GM18517 (cell line): ENCODE measurements at regions not wholly inside any gene's neighbourhood (a gene's known extent, or its start where the extent isn't known, plus 50 kb on each side); places are given as distances from the start of the nearest gene placed in this dataset.

ENCODE experiments used
- ATAC-seq: cut with Tn5 transposase; IDR thresholded peaks from one replicate; pipeline ENCODE4 v1.9.1; 2021; ENCODE audit warnings: mild to moderate bottlenecking, moderate library complexity; ENCODE audit not compliant: unreplicated experiment

DNA sequence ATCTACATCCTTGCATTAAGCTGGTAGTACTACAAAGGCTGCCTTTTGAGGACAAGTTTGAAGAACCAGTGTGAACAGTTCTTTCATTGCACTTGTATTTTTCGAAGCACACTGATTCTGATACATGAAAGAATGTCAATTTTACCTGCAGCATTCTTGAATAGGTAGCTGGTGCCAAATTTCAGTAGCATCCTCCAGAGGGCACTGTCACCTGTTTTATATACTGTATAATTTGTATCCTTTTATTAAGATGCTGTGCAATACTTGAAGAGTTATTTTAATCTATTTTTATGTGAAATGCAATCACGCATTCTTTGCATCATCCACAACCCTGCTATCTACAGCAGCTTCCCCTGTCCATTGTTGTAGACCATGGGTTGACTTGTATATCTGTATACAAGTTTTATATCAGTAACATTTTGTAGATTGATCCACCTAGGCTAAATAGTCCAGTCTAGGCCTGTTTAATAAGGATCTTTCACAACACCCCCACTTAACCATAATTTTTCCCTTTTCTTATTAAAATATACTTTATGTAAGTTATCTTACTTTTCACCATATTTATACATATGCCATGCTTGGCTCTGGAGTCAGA is 325.7 kb downstream of the PCDH7 start:
- ATAC-seq = no peak

DNA sequence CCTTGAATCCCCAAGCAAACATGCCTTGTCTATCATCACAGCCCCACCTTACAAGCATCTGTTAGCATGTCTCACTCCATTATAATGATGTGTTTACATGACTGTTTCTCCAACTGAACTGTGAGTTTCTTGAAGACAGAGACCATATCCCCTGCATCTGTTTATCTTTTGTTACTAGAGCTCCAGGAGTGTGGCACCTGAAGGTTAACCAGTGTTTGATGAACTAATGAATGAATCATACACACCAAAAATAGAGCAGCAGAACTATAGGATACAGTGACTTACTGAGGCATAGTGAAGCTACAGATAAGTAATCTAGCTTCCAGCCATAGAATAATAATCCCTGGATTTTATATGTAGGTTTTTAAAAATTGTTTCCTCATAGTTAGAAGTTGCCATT is 331.0 kb downstream of the PCDH7 start:
- ATAC-seq = no peak

DNA sequence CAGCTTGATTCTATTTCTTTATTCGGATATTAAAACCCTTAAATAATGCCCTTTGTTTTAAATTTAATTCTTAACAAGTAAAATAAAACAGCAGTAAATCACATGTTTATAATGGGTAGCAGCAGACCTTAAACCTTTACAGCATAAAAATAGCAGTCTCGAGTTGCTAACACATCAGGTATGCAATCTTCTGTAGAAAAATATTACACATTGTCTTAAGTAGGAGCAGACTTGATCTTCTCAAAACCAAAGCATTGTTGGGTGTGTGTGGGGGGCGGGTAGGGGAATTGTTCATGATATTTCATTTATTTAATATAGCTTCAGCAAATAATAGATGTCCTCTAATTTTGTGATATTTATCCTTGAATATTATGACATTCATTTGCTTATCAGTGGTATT is 331.4 kb downstream of the PCDH7 start:
- no peak for ATAC-seq

DNA sequence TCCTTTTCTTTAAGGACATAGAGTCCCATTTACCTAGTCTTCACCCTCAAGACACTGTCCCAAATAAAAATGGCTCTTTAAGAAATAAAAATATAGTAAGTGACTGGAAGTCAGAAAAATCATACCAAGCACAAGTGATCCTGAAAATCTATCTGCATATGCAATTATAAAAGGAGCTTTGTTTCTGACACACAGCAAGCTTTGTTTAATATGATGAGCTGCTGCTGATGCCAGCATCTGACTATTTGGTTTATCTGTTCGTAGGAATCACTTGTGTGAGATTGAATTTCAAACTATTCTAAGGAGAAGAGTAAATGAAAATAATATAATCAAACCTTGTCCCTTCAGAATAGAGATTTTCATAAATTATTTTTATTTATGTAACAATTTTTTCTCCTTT is 332.4 kb downstream of the PCDH7 start:
- ATAC-seq = no peak

DNA sequence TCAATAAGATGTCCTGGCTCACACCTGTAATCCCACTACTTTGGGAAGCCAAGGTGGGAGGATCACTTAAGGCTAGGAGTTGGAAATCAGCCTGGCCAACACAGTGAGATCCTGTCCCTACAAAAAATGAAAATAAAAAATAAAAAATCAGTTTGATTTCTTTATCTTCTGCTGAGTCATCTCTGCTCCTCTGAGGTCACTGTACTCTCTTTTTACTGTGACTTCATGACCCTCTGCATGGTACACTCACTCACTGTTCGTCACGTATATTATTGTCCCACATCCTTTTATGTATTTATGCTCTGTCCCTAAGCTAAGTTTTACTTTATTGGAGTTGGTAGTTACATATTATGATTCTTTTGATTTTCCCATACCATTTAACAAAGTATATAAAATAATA is 333.3 kb downstream of the PCDH7 start:
- ATAC-seq = no peak

DNA sequence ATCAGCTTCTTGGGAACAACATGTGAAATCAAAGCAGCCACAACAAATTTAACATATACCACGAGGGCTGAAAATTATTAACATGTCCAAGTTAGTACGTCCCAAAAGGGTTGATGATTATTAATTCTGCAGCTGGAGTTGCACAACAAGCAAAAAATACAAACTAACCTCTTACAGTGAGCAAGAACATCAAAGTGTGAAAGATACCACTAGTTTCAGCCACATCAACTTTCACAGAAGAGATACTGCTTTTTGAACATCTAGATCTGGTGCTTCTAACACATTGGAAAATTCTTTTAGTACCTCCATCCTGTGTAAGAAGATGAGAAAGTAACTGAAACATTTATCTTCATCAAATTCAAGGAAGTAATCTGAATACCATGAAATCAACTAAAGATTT is 334.1 kb downstream of the PCDH7 start:
- no peak for ATAC-seq

DNA sequence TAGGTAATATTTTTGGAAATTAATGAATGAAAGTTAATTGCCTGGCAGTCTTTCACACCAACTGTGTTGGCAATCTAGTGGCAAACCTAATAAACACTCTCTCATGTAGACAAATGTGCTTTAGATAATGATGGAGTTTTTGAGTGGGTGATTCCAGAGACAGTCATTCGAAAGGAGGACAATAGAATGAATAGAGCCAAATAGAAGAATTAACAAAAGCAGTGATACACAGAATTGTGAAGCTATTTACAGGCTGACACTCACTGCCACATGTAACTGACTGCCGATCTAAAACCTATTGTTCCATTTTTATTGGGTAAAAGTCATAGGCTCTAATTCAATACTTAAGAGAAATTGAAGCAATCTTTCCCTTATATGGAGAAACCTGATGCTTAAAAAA is 338.5 kb downstream of the PCDH7 start:
- ATAC-seq = no peak

DNA sequence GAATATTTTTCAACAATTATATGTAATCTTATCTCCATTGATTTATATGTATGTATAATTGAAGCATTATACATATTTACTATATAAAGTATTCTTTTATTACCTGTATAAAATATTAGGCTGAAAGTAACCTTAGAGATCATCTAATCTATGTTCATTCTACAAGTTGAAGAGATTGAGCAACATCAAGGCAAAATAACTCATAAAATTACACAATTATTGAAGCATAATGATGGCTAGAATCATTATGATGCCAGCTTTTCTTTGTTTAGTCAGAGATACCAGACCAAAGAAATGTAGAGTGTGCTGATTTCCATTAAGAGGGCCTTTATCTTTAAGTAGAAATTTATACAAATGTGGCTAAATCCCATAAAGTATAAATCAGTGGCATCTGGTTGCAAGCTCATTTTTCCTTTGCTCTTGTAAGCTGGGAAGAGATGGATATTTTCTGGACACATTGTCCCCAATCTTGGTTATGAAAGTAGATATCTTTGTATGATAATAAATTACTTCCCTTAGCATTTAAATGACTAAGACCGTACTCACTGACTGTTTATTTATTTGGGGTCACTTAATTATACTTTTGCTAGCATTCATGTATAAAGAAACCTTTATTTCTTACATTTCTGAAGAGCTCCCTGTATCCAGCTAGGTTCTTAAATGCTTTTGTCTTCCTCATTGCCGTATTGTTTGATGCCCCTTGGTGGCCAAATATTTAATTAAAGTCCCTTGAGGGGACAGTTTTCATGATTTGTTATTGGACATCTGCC is 339.8 kb downstream of the PCDH7 start:
- no peak for ATAC-seq

DNA sequence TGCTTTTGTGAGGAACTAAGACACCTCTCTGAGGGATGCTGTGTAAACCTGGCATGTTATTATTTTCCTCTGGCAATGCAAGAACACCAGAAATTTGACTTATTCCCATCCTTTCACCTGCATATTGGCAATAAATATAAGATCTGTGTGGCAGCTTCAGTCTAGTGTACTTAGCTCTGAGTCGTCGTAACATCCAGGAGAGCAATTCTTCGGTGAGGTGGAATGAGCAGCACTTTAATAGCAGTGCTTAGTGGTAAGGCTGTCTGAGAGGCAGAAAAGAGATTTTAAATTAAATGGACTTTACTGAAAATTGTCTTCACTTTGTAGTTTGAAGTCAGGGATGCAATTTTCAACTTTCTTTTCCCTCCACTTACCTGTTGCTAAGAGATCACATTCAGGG is 344.9 kb downstream of the PCDH7 start:
- ATAC-seq = no peak

DNA sequence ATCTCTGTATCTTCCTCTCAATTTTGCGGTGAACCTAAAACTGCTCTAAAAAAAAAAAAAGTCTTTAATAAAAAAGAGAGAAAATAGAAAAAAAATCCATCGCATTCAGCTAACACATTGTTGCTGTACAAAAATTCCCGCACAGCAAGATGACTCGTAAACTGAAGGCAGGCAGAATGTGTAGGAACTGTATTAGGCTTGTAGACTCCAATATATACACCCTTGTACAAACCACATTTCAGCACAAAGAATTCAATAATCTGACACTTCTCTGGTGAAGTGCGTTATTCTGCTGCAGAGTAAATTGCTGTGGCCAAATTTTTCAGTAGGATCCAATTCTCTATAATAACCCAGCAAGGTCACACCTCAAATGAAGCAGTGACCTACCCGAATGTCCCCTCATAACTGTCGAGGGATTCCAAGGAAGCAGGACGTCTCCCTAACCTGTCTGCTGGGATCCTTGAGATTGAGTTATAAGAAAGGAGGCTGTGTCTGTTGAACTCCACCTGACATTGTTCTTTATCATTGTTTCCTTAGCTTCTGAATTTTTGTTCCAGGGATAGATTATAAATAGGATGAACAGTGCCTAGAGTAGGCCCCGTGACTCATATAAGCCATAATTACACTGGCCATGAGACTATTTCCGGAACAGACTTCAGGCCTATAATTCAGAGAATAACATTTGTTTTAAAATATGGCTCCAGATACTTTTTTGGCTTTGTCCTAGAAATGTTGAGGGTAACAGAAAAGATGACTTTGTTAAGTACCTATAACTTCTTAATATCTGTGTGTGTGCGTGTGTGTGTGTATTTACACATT is 348.3 kb downstream of the PCDH7 start:
- ATAC-seq = no peak

DNA sequence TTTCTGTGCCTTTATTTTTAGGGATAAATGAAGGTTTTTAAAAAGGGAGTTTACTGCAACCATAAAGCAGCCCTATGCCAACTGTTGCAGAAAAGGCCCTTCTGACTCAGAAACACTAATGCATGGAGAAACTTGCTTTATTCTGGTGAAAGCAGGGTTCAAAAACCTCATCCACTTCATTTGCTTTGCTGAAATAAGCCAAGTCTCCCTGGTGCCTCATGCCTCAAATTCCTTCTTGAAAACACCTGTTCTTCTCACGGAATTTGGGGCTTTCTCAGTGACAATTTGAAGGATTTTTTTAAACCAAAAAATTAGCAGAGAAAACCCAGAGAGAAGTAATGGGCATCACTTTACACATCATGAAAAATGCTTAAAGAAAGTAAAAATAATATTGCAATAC is 349.0 kb downstream of the PCDH7 start:
- ATAC-seq = no peak

DNA sequence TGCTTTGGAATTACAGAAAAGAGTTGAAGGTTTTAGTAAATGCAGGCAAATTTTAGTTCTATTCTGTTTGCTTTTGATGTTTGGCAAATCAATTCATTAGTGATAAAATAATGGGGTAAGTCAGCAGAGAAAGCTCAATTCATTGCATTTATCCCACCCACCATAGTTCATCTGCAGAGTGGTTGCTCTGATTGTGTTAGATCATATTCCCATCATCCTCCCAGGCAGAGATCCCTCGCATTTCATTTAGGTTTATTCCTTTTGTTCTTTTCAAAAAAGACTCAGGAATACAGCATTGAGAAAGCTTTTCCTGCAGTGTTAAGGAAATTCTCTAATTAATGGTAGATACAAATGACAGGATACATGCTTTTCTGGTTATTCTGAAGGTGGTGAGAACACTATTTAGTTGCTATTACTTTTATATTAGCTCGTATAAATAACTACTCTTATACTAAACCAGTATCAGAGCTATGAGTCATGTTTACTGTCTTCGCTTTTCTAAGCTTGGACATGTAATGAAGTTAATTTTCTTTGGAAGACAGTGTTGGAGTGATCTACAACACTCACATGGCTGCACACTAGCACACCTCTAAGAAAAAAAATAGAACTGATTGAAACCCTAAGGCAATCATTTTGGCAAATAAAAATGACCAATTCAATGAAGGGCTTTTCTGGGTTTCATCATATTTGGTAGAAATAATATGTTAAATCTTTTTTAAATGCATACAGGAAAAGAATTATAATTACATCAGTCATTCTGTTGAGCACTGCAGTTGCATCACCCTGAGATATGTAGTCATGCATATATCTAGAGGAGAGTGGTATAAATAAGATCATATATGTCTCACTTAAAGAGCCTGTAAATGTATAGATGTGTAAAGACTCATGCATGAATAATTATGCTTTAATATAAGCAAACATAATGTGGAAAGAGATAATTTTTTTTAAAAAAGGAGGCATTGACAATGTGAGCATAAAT is 351.6 kb downstream of the PCDH7 start:
- no peak for ATAC-seq

DNA sequence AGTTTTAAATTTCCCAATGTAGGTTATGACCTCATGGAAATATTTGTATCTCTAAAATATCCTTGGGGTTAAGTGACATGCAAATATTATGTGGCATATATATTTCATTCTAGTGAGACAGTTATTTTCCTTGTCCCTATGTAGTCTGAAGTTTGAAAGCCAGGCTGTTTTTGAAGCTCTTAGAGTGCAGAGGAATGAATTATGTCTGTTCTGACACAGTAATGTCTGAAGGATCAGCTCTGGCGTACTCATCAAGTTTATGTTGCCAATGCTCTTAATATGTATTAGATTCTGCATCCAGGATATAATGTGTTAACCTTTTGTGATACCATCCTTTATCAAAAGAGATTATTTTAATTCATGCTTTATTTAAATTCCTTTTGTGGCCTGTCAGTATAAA is 355.8 kb downstream of the PCDH7 start:
- ATAC-seq = no peak

DNA sequence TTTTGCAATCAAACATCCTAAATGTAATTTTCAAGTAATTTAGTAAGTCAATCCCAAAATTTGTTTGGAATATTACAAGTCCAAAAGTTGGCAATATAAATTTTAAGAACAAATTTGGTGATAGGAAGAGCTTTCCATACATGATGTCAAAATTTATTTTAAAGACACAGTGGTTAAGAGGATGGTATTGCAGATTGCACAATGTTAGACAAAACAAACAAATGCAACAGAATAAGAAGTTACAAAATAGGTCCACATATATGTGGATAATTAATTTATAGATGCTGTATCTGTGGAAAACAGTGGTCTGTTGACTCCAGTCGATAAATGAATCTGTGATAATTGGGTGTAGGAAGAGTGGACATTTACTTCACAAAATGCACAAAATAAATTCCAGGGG is 358.5 kb downstream of the PCDH7 start:
- ATAC-seq = no peak

DNA sequence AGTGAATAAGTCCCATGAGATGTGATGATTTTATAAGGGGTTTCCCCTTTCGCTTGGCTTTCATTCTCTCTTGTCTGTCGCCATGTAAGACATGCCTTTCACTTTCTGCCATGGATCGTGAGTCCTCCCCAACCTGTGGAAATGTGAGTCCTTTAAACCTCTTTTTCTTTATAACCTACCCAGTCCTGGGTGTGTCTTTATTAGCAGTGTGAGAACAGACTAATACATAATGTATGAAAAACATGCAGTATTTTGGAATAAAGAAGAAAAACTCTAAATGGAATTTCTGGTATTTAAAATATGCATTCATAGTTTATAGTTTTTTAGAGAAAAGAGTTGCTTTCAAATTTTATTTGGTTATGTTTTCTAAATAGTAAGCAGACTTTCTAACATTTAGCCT is 360.7 kb downstream of the PCDH7 start:
- ATAC-seq = no peak

DNA sequence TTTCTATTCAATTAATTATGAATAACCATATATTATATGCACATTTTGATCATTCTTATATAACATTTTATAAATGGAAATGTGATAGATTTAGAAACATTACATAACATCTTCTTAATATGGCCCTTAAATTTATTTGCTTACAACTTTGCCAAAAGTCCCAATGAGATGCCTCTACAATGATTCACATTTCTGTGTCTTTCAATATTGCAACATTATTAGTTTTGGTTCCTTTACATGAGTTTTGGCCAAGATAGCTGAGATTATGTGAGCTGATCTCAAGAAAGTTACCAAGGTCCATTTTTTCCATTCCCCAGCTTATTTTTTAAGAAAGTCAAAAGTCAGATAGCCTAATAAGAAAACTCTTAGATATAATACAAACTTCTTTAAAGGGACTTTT is 361.2 kb downstream of the PCDH7 start:
- ATAC-seq = no peak

DNA sequence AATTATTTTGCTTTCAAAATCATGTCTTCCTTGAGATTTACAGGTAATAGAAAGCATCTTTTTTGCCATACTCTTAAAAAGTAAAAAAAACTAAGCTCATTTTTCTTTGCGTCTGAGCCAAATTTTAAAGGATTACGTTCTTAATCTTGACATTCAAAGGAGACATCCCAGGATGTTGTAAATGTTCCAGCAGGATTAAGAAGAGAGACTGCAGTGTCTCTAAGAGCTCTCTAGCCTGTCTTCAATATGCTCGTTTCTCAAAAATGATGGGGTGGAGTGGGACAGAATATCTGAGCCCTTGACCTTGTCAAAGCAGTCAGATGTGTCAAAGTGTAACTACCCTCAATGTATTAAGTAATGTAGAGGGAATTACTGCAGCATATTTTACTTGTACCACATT is 363.3 kb downstream of the PCDH7 start:
- ATAC-seq = no peak

DNA sequence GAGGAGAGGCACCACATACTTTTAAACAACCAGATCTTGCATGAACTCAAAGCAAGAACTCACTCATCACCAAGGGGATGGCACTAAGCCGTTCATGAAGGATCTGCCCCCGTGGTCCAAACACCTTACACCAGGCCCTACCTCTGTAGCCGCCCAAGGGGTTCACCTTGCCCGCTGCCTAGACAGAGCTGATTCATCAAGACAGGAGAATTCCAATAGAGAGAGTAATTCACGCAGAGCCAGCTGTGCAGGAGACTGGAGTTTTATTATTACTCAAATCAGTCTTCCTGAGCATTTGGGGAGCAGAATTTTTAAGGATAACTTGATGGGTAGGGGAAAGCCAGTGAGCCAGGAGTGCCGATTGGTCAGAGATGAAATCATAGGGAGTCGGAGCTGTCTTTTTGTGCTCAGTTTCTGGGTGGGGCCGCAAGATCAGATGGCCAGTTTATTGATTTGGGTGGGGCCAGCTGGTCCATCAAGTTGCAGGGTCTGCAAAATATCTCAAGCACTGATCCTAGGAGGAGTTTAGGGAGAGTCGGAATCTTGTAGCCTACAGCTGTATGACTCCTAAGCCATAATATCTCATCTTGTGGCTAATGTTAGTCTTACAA is 364.7 kb downstream of the PCDH7 start:
- no peak for ATAC-seq

DNA sequence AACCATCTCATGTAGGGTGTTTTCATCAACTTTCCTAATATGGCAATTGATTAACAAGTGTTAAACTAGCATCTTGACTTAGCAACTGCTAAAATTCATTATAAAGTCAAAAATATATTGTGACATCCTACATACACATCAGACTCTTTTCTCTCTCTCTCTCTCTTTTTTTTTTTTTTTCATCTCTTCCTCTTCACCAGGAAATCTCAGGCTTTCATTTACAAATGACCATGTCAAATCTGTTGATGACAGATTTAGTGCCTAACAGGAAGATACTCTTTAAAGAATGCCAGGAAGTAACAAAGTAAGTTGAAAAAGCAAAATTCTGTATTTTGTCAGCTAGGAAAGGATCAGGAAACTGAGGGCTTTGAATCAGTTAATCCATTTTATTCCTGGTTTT is 365.5 kb downstream of the PCDH7 start:
- ATAC-seq = no peak

DNA sequence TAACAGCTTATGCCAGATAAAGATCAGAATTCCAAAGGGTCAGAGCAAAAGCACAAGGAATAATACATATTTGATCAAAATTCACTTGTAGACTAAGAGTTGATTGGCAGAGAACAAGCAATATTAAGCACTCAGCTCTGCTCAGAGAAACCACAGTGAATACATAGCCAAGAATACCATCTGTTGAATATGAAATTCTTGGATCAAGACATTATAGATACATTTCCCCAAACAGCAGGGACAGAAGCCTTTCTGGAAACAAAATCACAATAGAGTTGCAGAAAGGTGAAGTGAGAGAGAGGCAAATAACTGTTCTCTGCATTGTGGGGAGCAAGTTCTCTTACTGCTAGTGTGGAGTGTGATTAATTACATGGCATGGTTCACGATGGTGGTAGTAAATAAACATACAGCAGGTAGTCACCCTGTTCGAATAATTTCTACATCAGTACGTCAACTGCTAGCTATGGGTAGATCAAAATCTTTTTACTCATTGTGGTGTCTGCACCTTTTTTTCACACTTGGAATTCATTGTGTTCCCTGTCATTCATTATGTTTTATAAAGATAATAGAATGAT is 366.7 kb downstream of the PCDH7 start:
- no peak for ATAC-seq
